ENCODE measurements at regions not wholly inside any gene's neighbourhood (a gene's known extent, or its start where the extent isn't known, plus 50 kb on each side); places are given as distances from the start of the nearest gene placed in this dataset.

- no peak for TF ChIP-seq CTCF (IDR thresholded peaks at IDR 0.05; ENCODE audit: borderline replicate concordance, extremely low read depth, low read length, poor library complexity, severe bottlenecking)
- TF ChIP-seq EZH2 (IDR thresholded peaks at IDR 0.05; ENCODE audit: borderline replicate concordance, low read depth, low read length, severe bottlenecking): no peak
These were observed 160.4 kb downstream of the ASB1 start for GRCh38 chr2:238586931-238587775.

Measured in DND-41 (cell line).